Activated T-helper 2 cell treated with anti-CD3 and anti-CD28 coated beads, Interferon-gamma antibody, Interleukin-2, Interleukin-4, amounts not matched to agents 10 μg/mL and 5 μg/mL and 100 μg/mL, durations not matched to agents 14 hours and 24 hours and 36 hours (primary cell): ENCODE measurements at regions not wholly inside any gene's neighbourhood (a gene's known extent, or its start where the extent isn't known, plus 50 kb on each side); places are given as distances from the start of the nearest gene placed in this dataset.
"Not testable (repeated sequence)": the region's sequence is repeated elsewhere in the genome, so short reads cannot be mapped to it uniquely, and the experiment has no call there.

Experiments used
- DNase-seq: peaks from one replicate; pipeline ENCODE4 v3.0.0; 2021; ENCODE audit warnings: low spot score
- H3K27ac Mint-ChIP-seq: one replicate; pipeline ENCODE4 v1.8.0; 2021; ENCODE audit warnings: mixed read lengths
- H3K27me3 Mint-ChIP-seq: one replicate; pipeline ENCODE4 v1.8.0; 2021; ENCODE audit warnings: low read depth, mixed read lengths
- H3K36me3 Mint-ChIP-seq: one replicate; pipeline ENCODE4 v1.8.0; 2021; ENCODE audit warnings: low read depth, mixed read lengths
- H3K4me1 Mint-ChIP-seq: one replicate; pipeline ENCODE4 v1.8.0; 2021; ENCODE audit warnings: low read depth, mixed read lengths
- H3K4me3 Mint-ChIP-seq: one replicate; pipeline ENCODE4 v1.8.0; 2021; ENCODE audit warnings: low read depth, mild to moderate bottlenecking, moderate library complexity, mixed read lengths
- H3K9me3 Mint-ChIP-seq: one replicate; pipeline ENCODE4 v1.8.0; 2021; ENCODE audit warnings: mixed read lengths
- intact Hi-C: fragments of 100-400 bp; cut with micrococcal nuclease; formaldehyde crosslinking; loops from one replicate; pipeline ENCODE4 v1.15.1; 2023

- H3K4me1 Mint-ChIP-seq, result no peaks in the 10 kb centered on the region
- no peaks in the 10 kb centered on the region for H3K9me3 Mint-ChIP-seq
- no peaks in the 10 kb centered on the region for H3K36me3 Mint-ChIP-seq
- H3K27me3 Mint-ChIP-seq, result no peaks in the 10 kb centered on the region
- H3K4me3 Mint-ChIP-seq, result no peak overlapping the region
- no peak for DNase-seq
- H3K27ac Mint-ChIP-seq, result no peak overlapping the region
- intact Hi-C loops, result no loop called here
These were observed 307.8 kb upstream of the TPK1 start for GRCh38 chr7:145143685-145144084.

GRCh38 chr7:145134377-145134776 lies 298.5 kb upstream of the TPK1 start:
- Mint-ChIP-seq H3K4me3 (no peak overlapping the region), H3K4me1 (no peaks in the 10 kb centered on the region), H3K27me3 (no peaks in the 10 kb centered on the region)

GRCh38 chr7:145123502-145123901 lies 287.6 kb upstream of the TPK1 start:
- no peaks in the 10 kb centered on the region for H3K4me1 Mint-ChIP-seq
- no peak overlapping the region for H3K4me3 Mint-ChIP-seq
- H3K27ac Mint-ChIP-seq, result no peak overlapping the region
- H3K36me3 Mint-ChIP-seq, result no peaks in the 10 kb centered on the region
- no peaks in the 10 kb centered on the region for H3K9me3 Mint-ChIP-seq
- H3K27me3 Mint-ChIP-seq, result no peaks in the 10 kb centered on the region
- intact Hi-C loops, result no loop called here
- no peak for DNase-seq

More at GRCh38 chr7:145134377-145134776, 298.5 kb upstream of the TPK1 start:
- intact Hi-C loops, result no loop called here
- H3K9me3 Mint-ChIP-seq, result no peaks in the 10 kb centered on the region
- H3K27ac Mint-ChIP-seq, result no peak overlapping the region
- no peak for DNase-seq
- H3K36me3 Mint-ChIP-seq, result no peaks in the 10 kb centered on the region

- Mint-ChIP-seq H3K36me3 (no peaks in the 10 kb centered on the region), H3K9me3 (no peaks in the 10 kb centered on the region), H3K4me1 (no peaks in the 10 kb centered on the region), H3K27ac (no peak overlapping the region), H3K4me3 (no peak overlapping the region), H3K27me3 (no peaks in the 10 kb centered on the region)
- DNase-seq, result no peak
- intact Hi-C loops, result no loop called here
These were observed 270.1 kb upstream of the TPK1 start for GRCh38 chr7:145106001-145106400.

GRCh38 chr7:145105561-145105960 lies 269.7 kb upstream of the TPK1 start:
- no peaks in the 10 kb centered on the region for H3K27me3 Mint-ChIP-seq
- intact Hi-C loops, result no loop called here
- H3K36me3 Mint-ChIP-seq, result no peaks in the 10 kb centered on the region
- DNase-seq, result no peak
- H3K27ac Mint-ChIP-seq, result no peak overlapping the region
- no peaks in the 10 kb centered on the region for H3K4me1 Mint-ChIP-seq
- no peak overlapping the region for H3K4me3 Mint-ChIP-seq
- no peaks in the 10 kb centered on the region for H3K9me3 Mint-ChIP-seq

- no peak overlapping the region for H3K4me3 Mint-ChIP-seq
- H3K27me3 Mint-ChIP-seq, result no peaks in the 10 kb centered on the region
- no peaks in the 10 kb centered on the region for H3K9me3 Mint-ChIP-seq
- H3K4me1 Mint-ChIP-seq, result no peaks in the 10 kb centered on the region
- intact Hi-C loops, result no loop called here
- no peak overlapping the region for H3K27ac Mint-ChIP-seq
- no peaks in the 10 kb centered on the region for H3K36me3 Mint-ChIP-seq
- DNase-seq, result no peak
These were observed 268.5 kb upstream of the TPK1 start for GRCh38 chr7:145104400-145104799.

GRCh38 chr7:145102199-145102598 lies 266.3 kb upstream of the TPK1 start:
- H3K4me3 Mint-ChIP-seq, H3K4me1 Mint-ChIP-seq, H3K27me3 Mint-ChIP-seq, H3K36me3 Mint-ChIP-seq, intact Hi-C loops, DNase-seq, H3K27ac Mint-ChIP-seq, H3K9me3 Mint-ChIP-seq: not testable (repeated sequence)

GRCh38 chr7:145092766-145093165 lies 256.9 kb upstream of the TPK1 start:
- intact Hi-C loops, result no loop called here

DNA sequence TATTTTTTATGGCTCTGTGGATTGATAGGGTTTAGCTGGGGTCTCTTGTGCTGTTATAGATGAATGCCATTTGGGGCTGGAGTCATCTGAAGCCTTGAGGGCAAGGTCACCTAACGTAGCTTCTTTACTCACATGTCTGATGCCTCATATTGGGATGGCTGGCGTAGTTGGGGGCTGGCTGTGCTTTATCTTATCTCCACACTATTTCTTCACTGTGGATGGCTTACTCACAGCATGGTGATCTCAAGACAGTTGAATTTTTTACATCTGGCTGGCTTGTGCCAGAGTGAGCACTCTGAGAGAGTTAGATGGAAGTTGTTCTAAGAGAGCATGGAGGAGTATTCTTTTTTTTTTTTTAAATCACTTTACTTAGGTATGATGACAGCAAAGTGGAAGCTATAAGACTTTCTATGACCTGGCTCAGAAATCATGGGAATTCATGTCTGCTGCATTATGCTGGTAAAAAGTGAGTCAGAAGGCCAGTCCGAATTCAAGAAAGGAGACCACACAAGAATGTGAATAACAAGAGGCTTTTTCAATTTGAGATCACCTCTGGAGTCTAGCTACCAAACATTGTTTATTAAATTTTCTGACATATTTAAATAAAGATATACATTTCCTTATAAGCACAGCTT lies 252.4 kb upstream of the TPK1 start:
- no peaks in the 10 kb centered on the region for H3K4me1 Mint-ChIP-seq
- no peak overlapping the region for H3K4me3 Mint-ChIP-seq
- no peaks in the 10 kb centered on the region for H3K36me3 Mint-ChIP-seq
- no peak for DNase-seq
- no peaks in the 10 kb centered on the region for H3K9me3 Mint-ChIP-seq
- intact Hi-C loops, result no loop called here
- no peaks in the 10 kb centered on the region for H3K27me3 Mint-ChIP-seq
- H3K27ac Mint-ChIP-seq, result no peak overlapping the region

More at GRCh38 chr7:145092766-145093165, 256.9 kb upstream of the TPK1 start:
- Mint-ChIP-seq H3K9me3 (no peaks in the 10 kb centered on the region), H3K4me1 (no peaks in the 10 kb centered on the region), H3K27me3 (no peaks in the 10 kb centered on the region), H3K27ac (no peak overlapping the region), H3K4me3 (no peak overlapping the region), H3K36me3 (no peaks in the 10 kb centered on the region)
- DNase-seq, result no peak

DNA sequence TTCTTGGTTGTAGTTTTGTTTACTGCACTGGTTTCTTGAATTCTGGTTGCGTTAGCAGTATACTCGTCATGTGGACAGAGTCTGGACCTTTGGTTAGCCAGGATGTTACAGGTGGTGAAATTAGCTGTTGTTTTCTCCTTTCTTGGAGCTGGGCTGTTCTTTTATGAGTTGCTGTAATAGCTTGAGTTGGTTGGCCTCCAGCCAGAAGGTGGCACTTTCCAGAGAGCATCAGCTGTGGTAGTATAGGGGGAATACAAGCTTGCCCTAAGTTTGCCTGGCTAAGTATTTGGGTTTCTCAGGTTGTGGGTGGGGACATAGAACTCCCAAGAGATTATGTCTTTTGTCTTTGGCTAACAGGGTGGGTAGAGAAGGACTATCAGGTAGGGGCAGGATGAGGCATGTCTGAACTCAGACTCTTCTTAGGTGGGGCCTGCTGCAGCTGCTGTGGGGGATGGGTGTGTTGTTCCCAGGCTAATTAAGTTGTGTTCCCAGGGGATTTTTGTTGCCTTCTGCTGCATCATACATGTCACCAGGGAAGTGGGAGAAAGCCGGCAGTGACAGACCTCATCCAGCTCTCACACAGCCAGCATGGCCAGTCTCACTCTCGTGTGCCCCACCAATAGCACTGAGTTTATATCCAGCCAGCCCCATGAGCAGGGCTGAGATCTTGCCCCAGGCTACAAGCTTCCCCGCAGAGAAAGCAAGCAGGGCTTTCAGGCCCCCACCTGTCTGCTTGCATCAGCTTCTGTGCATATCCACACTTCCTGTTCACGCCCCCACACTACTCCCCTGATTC lies 246.7 kb upstream of the TPK1 start:
- no peaks in the 10 kb centered on the region for H3K36me3 Mint-ChIP-seq
- H3K9me3 Mint-ChIP-seq, result no peaks in the 10 kb centered on the region
- no peak overlapping the region for H3K4me3 Mint-ChIP-seq
- no peak overlapping the region for H3K27ac Mint-ChIP-seq
- no peaks in the 10 kb centered on the region for H3K4me1 Mint-ChIP-seq
- DNase-seq, result no peak
- peaks cover 2% of the 10 kb centered on the region for H3K27me3 Mint-ChIP-seq
- intact Hi-C loops, result no loop called here

DNA sequence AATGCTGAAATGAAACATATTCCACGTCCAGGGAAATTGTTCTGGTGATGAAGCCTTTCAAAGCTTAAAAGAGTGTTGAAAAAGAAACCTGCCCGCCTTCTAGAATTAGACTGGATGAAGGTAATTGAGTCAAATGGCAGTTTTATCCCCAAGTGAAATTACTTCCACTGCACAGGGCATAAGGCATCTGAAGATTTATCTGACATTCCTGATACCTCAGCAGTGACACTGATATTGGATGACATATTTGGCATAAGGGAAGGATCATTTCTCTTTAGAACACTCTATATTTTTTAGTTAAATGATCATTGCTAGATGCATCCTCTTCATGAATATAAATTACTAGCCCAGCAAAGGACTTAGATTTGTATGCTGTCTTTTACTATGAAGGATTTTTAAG lies 229.6 kb upstream of the TPK1 start:
- intact Hi-C loops, result no loop called here
- no peaks in the 10 kb centered on the region for H3K4me1 Mint-ChIP-seq
- no peaks in the 10 kb centered on the region for H3K36me3 Mint-ChIP-seq
- DNase-seq, result no peak
- H3K27ac Mint-ChIP-seq, result no peak overlapping the region
- H3K27me3 Mint-ChIP-seq, result no peaks in the 10 kb centered on the region
- no peaks in the 10 kb centered on the region for H3K9me3 Mint-ChIP-seq
- no peak overlapping the region for H3K4me3 Mint-ChIP-seq

DNA sequence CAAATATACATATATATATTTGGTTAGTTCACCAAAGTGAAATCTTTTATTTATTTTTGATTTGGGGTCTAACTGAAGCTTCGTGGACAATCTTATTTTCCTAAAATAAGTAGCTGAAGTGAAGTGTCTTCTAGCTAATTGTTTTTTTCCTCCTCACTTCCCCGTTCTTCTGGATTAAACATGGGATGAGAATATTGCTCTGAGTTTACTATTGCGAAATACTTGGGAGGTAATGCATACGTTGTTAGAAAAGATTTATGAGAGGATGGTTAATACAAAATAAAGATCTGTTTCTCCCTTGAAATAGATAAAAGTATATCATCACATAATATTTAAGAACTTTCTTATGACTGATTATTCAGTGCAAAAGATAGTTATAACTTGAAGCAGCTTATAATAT lies 228.3 kb upstream of the TPK1 start:
- Mint-ChIP-seq H3K27ac (no peak overlapping the region), H3K9me3 (no peaks in the 10 kb centered on the region), H3K27me3 (no peaks in the 10 kb centered on the region)

DNA sequence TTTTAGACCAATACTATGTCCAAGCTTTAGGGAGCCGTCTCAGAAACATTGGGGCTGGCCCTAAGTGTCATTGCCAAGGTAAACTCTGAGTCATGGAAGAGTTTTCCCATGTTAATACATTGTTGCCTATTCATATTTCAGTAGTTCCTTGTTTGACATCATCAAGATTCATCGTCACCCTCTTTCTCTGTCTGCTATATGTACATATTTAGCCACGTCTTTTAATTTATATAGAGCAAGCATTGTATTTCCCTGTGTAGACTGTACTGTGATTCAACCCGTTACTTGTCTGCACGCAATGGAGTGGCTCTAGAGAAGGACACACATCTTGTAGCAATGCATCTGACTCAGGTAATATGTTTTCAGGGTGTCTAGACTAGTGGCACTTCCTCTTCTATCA lies 217.9 kb upstream of the TPK1 start:
- Mint-ChIP-seq H3K4me1 (no peaks in the 10 kb centered on the region), H3K27ac (no peak overlapping the region), H3K27me3 (no peaks in the 10 kb centered on the region), H3K36me3 (no peaks in the 10 kb centered on the region), H3K9me3 (no peaks in the 10 kb centered on the region), H3K4me3 (no peak overlapping the region)
- intact Hi-C loops, result no loop called here
- DNase-seq, result no peak

More for the DNA sequence above, 228.3 kb upstream of the TPK1 start:
- Mint-ChIP-seq H3K4me1 (no peaks in the 10 kb centered on the region), H3K36me3 (no peaks in the 10 kb centered on the region), H3K4me3 (no peak overlapping the region)
- no peak for DNase-seq
- intact Hi-C loops, result no loop called here
